ENCODE measurements at regions not wholly inside any gene's neighbourhood (a gene's known extent, or its start where the extent isn't known, plus 50 kb on each side); places are given as distances from the start of the nearest gene placed in this dataset.

- TF ChIP-seq FOXA2 (IDR thresholded peaks at IDR 0.05) (no peak), ZBTB33 (IDR thresholded peaks at IDR 0.05) (no peak), RXRA (IDR thresholded peaks at IDR 0.05) (no peak), GABPA (IDR thresholded peaks at IDR 0.05 in 1 of 2, conservative IDR thresholded peaks at IDR 0.05 in 1 of 2) (no peak)
These were observed 166.6 kb downstream of the ACTR3 start (continued) for GRCh38 chr2:114056294-114057143.

GRCh38 chr2:114057638-114058037 lies 167.7 kb downstream of the ACTR3 start:
- Histone ChIP-seq H3K27me3 (ENCODE audit: control insufficient read depth in 4 of 4, insufficient read depth in 4 of 4, low read length in 3 of 4) (peaks cover 0 to 3% (median 0%) of the 10 kb centered on the region in 4 donors), H3K4me1 (ENCODE audit: control insufficient read depth in 4 of 4, insufficient read depth in 4 of 4, low read length in 3 of 4) (no peaks in the 10 kb centered on the region), H3K9me3 (ENCODE audit: control insufficient read depth in 4 of 4, low read length in 3 of 4) (no peaks in the 10 kb centered on the region), H3K27ac (ENCODE audit: low read depth in 1 of 2, low read length in 2 of 2) (no peak overlapping the region), H3K36me3 (ENCODE audit: control insufficient read depth in 4 of 4, insufficient read depth in 3 of 4, low read depth in 1 of 4, low read length in 3 of 4) (no peaks in the 10 kb centered on the region), H3K4me3 (ENCODE audit: low read depth in 1 of 3, low read length in 3 of 3) (no peak overlapping the region), H3K9ac (ENCODE audit: low read depth in 1 of 2, low read length in 2 of 2) (no peak overlapping the region)
- no peak for DNase-seq (ENCODE audit: low spot score)
- WGBS = 78% methylated on average over 6 of the region's 6 CpGs
- TF ChIP-seq ATF3 (IDR thresholded peaks at IDR 0.05) (no peak), TAF1 (conservative IDR thresholded peaks at IDR 0.05) (no peak), EGR1 (IDR thresholded peaks at IDR 0.05; ENCODE audit: low read depth in 2 of 2) (no peak), RAD21 (IDR thresholded peaks at IDR 0.05) (no peak), SP1 (IDR thresholded peaks at IDR 0.05) (no peak), REST (IDR thresholded peaks at IDR 0.05) (no peak), JUND (IDR thresholded peaks at IDR 0.05) (no peak), GABPA (IDR thresholded peaks at IDR 0.05 in 1 of 2, conservative IDR thresholded peaks at IDR 0.05 in 1 of 2) (no peak), FOXA1 (IDR thresholded peaks at IDR 0.05) (no peak), YY1 (IDR thresholded peaks at IDR 0.05) (no peak), NR2F2 (IDR thresholded peaks at IDR 0.05) (no peak), HNF4A (conservative IDR thresholded peaks at IDR 0.05) (no peak), ZBTB33 (IDR thresholded peaks at IDR 0.05) (no peak), CTCF (IDR thresholded peaks at IDR 0.05; ENCODE audit: low read depth, low read length, missing input control) (no peak), FOXA2 (IDR thresholded peaks at IDR 0.05) (no peak), RXRA (IDR thresholded peaks at IDR 0.05) (no peak), HNF4G (IDR thresholded peaks at IDR 0.05) (no peak), MAX (IDR thresholded peaks at IDR 0.05) (no peak)

Measured in liver (tissue), 8 donors.